Ovary (tissue), 3 donors: ENCODE measurements at regions not wholly inside any gene's neighbourhood (a gene's known extent, or its start where the extent isn't known, plus 50 kb on each side); places are given as distances from the start of the nearest gene placed in this dataset.

Experiments
- CTCF ChIP-seq, 3 donors: fragments of 450-650 bp in 2 of 3; fragments of 200-600 bp in 1 of 3; IDR thresholded peaks; one replicate each; pipeline versions ENCODE4 v1.5.1 to v1.8.0; 2016 to 2022; ENCODE audit warnings: antibody characterized with exemption in 3 of 3, mild to moderate bottlenecking in 1 of 3
- POLR2A ChIP-seq: fragments of 450-650 bp; IDR thresholded peaks from one replicate; pipeline ENCODE4 v1.6.1; 2017; ENCODE audit warnings: antibody characterized with exemption, mild to moderate bottlenecking, moderate library complexity
- donor health status: DM: no; HTN: no; CAD: no.

DNA sequence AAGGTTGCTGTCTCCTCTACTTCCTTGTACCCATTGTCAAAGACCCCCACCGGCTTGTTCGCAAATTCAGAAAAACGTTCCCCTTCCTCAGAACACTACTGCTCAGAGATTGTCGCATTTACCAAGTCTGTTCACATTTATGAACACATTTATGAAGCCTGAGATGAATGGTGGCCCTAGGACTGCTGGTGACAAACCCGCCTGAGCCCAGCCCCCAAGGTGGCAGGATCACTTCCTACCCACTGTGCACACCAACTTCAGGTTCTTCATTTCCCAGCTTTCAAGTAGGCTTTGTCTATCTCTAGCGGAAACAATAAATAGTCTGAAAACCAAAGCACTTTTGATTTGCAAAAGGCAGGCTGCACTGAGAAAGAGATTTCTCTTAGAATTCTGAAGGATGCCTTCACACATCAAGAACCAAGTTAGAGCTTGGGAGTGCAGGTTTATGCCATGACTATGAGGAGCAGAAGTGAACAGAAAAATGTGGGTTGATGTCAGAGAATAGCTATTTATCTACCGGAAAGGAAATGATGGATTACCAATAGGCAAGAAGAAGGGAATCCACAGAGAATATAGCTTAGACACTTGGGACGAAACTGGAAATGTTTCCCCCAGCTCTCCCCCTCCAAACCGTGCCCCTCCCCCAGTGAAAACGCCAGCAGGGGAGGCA is 200.5 kb downstream of the TOMM20 start:
- TF ChIP-seq CTCF (IDR thresholded peaks at IDR 0.05) (no peak), POLR2A (no peak)
